Retinal pigment epithelial cell (primary cell): ENCODE measurements at regions not wholly inside any gene's neighbourhood (a gene's known extent, or its start where the extent isn't known, plus 50 kb on each side); places are given as distances from the start of the nearest gene placed in this dataset.
A peak's percentile ranks its signal among the peaks of the same experiment; 100 is the strongest.

ENCODE experiments used
- DNase-seq: peaks from one replicate; pipeline ENCODE4 v3.0.0-alpha.2; 2010; ENCODE audit warnings: low read depth
- H3K4me3 ChIP-seq: 2 replicates; pipeline ENCODE4 v1.5.1; 2011; ENCODE audit warnings: mild to moderate bottlenecking, low read length, control low read depth, moderate library complexity
- CTCF ChIP-seq: conservative IDR thresholded peaks from 2 replicates; pipeline ENCODE4 v1.5.1; 2011; ENCODE audit warnings: low read depth, low read length, control low read depth, inconsistent platforms

- TF ChIP-seq CTCF, result no peak
- H3K4me3 ChIP-seq, result no peak overlapping the region
- DNase-seq, result no peak
These were observed 414.7 kb upstream of the ARRDC4 start for GRCh38 chr15:97545799-97546198.

DNA sequence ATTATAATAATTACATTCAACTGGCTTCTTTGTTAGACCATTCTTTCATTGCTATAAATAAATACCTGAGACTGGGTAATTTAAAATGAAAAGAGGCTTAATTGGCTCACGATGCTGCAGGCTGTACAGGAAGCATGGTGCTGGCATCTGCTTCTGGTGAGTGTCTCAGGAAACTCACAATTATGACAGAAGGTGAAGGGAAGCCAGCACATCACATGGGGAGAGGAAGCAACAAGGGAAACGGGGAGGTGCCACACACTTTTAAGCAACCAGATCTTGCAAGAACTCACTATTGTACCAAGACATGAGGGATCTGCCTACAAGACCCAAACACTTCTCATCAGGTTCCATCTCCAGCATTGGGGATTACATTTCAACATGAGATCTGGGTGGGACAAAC lies 413.1 kb upstream of the ARRDC4 start:
- no peak for TF ChIP-seq CTCF
- DNase-seq, result no peak

GRCh38 chr15:97561529-97561928 lies 399.0 kb upstream of the ARRDC4 start:
- DNase-seq, result no peak
- TF ChIP-seq CTCF, result no peak

More for the DNA sequence above, 413.1 kb upstream of the ARRDC4 start:
- no peak overlapping the region for H3K4me3 ChIP-seq

GRCh38 chr15:97563516-97563915 lies 397.0 kb upstream of the ARRDC4 start:
- no peak for DNase-seq
- H3K4me3 ChIP-seq, result no peak overlapping the region
- TF ChIP-seq CTCF, result no peak

More at GRCh38 chr15:97561529-97561928, 399.0 kb upstream of the ARRDC4 start:
- H3K4me3 ChIP-seq, result no peak overlapping the region

DNA sequence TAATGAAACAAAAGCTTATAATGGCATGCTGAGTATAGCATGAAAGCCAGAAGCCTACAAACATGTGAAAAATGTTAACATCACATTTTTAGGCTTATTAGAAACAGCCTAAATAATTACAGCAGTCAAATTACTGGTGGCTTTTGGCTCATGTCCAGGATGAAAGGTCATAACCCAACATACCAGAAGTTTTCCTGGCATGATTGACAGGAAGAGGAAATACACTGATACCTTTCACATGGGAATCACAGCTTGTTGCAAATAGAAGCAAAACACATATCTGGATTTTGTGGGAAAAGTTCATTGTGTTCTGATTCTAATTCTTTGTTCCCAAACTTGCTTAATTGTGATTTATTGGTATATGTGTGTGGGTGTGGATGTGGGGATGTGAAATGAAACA lies 393.5 kb upstream of the ARRDC4 start:
- DNase-seq, result peak; percentile 98
- no peak overlapping the region for H3K4me3 ChIP-seq
- no peak for TF ChIP-seq CTCF

DNA sequence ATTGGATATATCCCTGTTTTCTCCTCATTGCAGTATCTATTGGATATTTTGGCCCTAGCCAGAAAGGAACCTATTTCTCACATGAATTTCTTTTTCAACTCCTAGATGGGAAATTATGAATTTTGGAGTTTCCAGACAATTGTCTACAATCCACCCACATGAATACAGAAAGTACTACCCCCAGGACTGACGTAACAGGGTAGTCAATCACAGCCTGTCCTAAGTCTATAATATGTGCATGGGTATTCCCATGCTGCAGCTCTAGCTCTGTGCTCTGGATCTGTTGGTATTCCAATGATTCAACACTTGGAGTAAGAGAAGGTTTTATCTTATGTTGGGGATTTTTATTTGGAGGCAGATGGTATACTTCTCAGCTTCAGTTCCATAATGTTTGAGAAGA lies 393.1 kb upstream of the ARRDC4 start:
- no peak for TF ChIP-seq CTCF
- H3K4me3 ChIP-seq, result no peak overlapping the region
- peak; percentile 62 for DNase-seq

- DNase-seq, result no peak
These were observed 383.4 kb upstream of the ARRDC4 start for GRCh38 chr15:97576929-97577645.

More at GRCh38 chr15:97576929-97577645, 383.4 kb upstream of the ARRDC4 start:
- no peak overlapping the region for H3K4me3 ChIP-seq
- no peak for TF ChIP-seq CTCF
